NCI-H1048 (cell line): ENCODE measurements at regions not wholly inside any gene's neighbourhood (a gene's known extent, or its start where the extent isn't known, plus 50 kb on each side); places are given as distances from the start of the nearest gene placed in this dataset.
"Not testable (repeated sequence)": the region's sequence is repeated elsewhere in the genome, so short reads cannot be mapped to it uniquely, and the experiment has no call there.

ENCODE experiments used
- DNase-seq: peaks from one replicate; lab custom pipeline; 2025; lab: John Stamatoyannopoulos, UW

GRCh38 chr3:139239550-139239949, 104.3 kb upstream of the MRPS22 start:
- DNase-seq, result no peak

GRCh38 chr3:139241783-139242182, 102.0 kb upstream of the MRPS22 start:
- DNase-seq, result no peak

- no peak for DNase-seq
These were observed 100.1 kb upstream of the MRPS22 start for GRCh38 chr3:139243710-139244109.

- DNase-seq, result no peak
These were observed 95.1 kb upstream of the MRPS22 start for GRCh38 chr3:139248593-139249255.

GRCh38 chr3:139251529-139251928, 92.3 kb upstream of the MRPS22 start:
- DNase-seq, result no peak

- DNase-seq, result no peak
These were observed 91.1 kb upstream of the MRPS22 start for GRCh38 chr3:139252719-139253118.

GRCh38 chr3:139258276-139258675, 85.5 kb upstream of the MRPS22 start:
- no peak for DNase-seq

GRCh38 chr3:139259398-139259797, 84.4 kb upstream of the MRPS22 start:
- no peak for DNase-seq

- no peak for DNase-seq
These were observed 83.8 kb upstream of the MRPS22 start for GRCh38 chr3:139260041-139260486.

- DNase-seq, result no peak
These were observed 82.8 kb upstream of the MRPS22 start for GRCh38 chr3:139260793-139261736.

- no peak for DNase-seq
These were observed 81.8 kb upstream of the MRPS22 start for GRCh38 chr3:139261754-139262586.

- DNase-seq, result no peak
These were observed 80.0 kb upstream of the MRPS22 start for GRCh38 chr3:139263798-139264197.

GRCh38 chr3:139264375-139264774, 79.4 kb upstream of the MRPS22 start:
- DNase-seq, result no peak

- no peak for DNase-seq
These were observed 78.4 kb upstream of the MRPS22 start for GRCh38 chr3:139265131-139266016.

- DNase-seq, result no peak
These were observed 76.2 kb upstream of the MRPS22 start for GRCh38 chr3:139267300-139268246.

GRCh38 chr3:139269984-139270383, 73.8 kb upstream of the MRPS22 start:
- DNase-seq, result no peak

- DNase-seq, result not testable (repeated sequence)
These were observed 73.2 kb upstream of the MRPS22 start for GRCh38 chr3:139270652-139271051.

- DNase-seq, result no peak
These were observed 63.7 kb upstream of the MRPS22 start for GRCh38 chr3:139280027-139280671.

GRCh38 chr3:139281096-139281495, 62.7 kb upstream of the MRPS22 start:
- no peak for DNase-seq
